Left lung (tissue), 4 donors: ENCODE measurements at regions not wholly inside any gene's neighbourhood (a gene's known extent, or its start where the extent isn't known, plus 50 kb on each side); places are given as distances from the start of the nearest gene placed in this dataset.

Experiments
- ATAC-seq: fragments of 200-7000 bp; cut with Tn5 transposase; one replicate; pipeline ENCODE4 v1.9.1; 2020; ENCODE audit warnings: moderate library complexity
- DNase-seq, 4 donors: peaks; one replicate each; pipeline ENCODE4 v3.0.0-alpha.2; 2013 to 2020
- H3K27ac ChIP-seq, 2 donors: fragments of 200-600 bp; sonication (generic) in 1 of 2; one replicate each; pipeline versions ENCODE4 v1.5.0 to v1.8.0; 2020 to 2021
- H3K27me3 ChIP-seq, 2 donors: fragments of 200-600 bp; sonication (generic) in 1 of 2; one replicate each; pipeline versions ENCODE4 v1.5.0 to v1.8.0; 2020 to 2021
- H3K36me3 ChIP-seq, 2 donors: fragments of 200-600 bp; sonication (generic) in 1 of 2; one replicate each; pipeline versions ENCODE4 v1.5.0 to v1.8.0; 2020 to 2021
- H3K4me1 ChIP-seq, 2 donors: fragments of 200-600 bp; one replicate each; pipeline ENCODE4 v1.8.0; 2021
- H3K4me3 ChIP-seq, 2 donors: fragments of 200-600 bp; sonication (generic) in 1 of 2; one replicate each; pipeline versions ENCODE4 v1.5.0 to v1.8.0; 2020 to 2021; ENCODE audit warnings: mild to moderate bottlenecking in 1 of 2
- H3K9me3 ChIP-seq, 2 donors: fragments of 200-600 bp; sonication (generic) in 1 of 2; one replicate each; pipeline versions ENCODE4 v1.5.0 to v1.8.0; 2020 to 2021
- CTCF ChIP-seq, 2 donors: fragments of 200-600 bp; sonication (generic) in 1 of 2; IDR thresholded peaks; one replicate each; pipeline versions ENCODE4 v1.5.0 to v1.8.0; 2021; ENCODE audit warnings: antibody characterized with exemption in 2 of 2
- intact Hi-C, 2 donors: fragments of 100-400 bp; cut with DNase I; formaldehyde crosslinking; loops; one replicate each; pipeline versions ENCODE4 v1.11.2 to v1.14.2; 2022
- donor health status: DM: no; HTN: yes; CAD: no.
- donor health status: DM: no; HTN: no; CAD: no.

DNA sequence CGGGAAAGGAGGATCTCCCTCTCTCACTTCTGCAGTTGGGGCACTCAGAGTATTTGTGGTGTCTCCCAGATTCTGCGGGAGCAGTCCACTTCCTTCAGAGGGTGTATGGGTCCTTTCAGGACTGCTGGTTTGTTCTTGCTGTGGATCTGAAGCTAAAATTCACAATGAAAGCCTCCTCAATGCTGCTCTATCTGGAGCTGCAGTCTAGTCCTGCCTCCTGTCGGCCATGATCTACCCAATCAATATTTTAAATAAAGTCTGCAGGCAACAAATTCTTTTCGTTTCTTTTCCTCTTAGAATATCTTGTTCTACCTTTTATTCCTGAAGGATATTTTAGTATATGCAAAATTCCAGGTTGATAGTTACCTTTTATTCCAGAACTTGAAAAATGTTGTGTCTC, 226.1 kb upstream of the AR start:
- no peaks in the 10 kb centered on the region for H3K36me3 ChIP-seq
- no peaks in the 10 kb centered on the region for H3K4me1 ChIP-seq
- H3K9me3 ChIP-seq, result peaks cover 0 to 4% of the 10 kb centered on the region in 2 donors
- H3K27me3 ChIP-seq, result no peaks in the 10 kb centered on the region
- ATAC-seq, result no peak
- no peak for DNase-seq
- H3K4me3 ChIP-seq, result no peak overlapping the region
- no peak for TF ChIP-seq CTCF (IDR thresholded peaks at IDR 0.05)
- no peak overlapping the region for H3K27ac ChIP-seq
- intact Hi-C loops, result no loop called here

- Histone ChIP-seq H3K27ac (no peak overlapping the region), H3K36me3 (no peaks in the 10 kb centered on the region), H3K9me3 (no peaks in the 10 kb centered on the region), H3K4me1 (no peaks in the 10 kb centered on the region), H3K4me3 (no peak overlapping the region), H3K27me3 (no peaks in the 10 kb centered on the region)
- intact Hi-C loops, result no loop called here
- no peak for ATAC-seq
- DNase-seq, result no peak
- TF ChIP-seq CTCF (IDR thresholded peaks at IDR 0.05), result no peak
Measured at GRCh38 chrX:67328476-67328875, 215.3 kb upstream of the AR start.

GRCh38 chrX:67334323-67334722, 209.5 kb upstream of the AR start:
- H3K36me3 ChIP-seq, result no peaks in the 10 kb centered on the region
- H3K9me3 ChIP-seq, result no peaks in the 10 kb centered on the region
- H3K27me3 ChIP-seq, result no peaks in the 10 kb centered on the region
- no peak for TF ChIP-seq CTCF (IDR thresholded peaks at IDR 0.05)
- no peak overlapping the region for H3K4me3 ChIP-seq
- intact Hi-C loops, result no loop called here
- no peaks in the 10 kb centered on the region for H3K4me1 ChIP-seq
- no peak overlapping the region for H3K27ac ChIP-seq
- DNase-seq (no peak), ATAC-seq (no peak)

DNA sequence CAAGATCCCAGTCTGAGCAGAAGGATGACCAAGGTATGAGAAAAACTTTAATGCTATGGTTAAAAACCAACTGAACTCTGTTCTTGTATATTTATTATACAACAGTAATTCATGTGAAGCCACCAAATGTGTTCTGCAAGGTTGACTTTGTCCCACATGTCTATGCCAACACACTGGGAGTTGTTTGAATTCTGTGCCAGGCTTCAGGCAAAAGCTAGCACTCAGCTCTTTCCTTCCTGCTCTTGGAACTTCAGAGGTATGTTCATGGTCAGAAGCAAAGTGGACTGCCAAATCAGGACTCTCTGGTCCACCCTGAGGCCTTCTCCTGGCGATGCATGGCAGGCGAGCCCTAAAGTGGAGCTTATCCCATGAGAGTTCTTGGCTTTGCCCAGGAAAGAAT, 205.6 kb upstream of the AR start:
- no peak for TF ChIP-seq CTCF (IDR thresholded peaks at IDR 0.05)
- Histone ChIP-seq H3K4me3 (no peak overlapping the region), H3K9me3 (no peaks in the 10 kb centered on the region), H3K27ac (no peak overlapping the region), H3K27me3 (no peaks in the 10 kb centered on the region), H3K4me1 (no peaks in the 10 kb centered on the region), H3K36me3 (no peaks in the 10 kb centered on the region)
- no peak for DNase-seq
- no peak for ATAC-seq
- intact Hi-C loops, result no loop called here

GRCh38 chrX:67342138-67342537, 201.7 kb upstream of the AR start:
- intact Hi-C loops, result no loop called here
- TF ChIP-seq CTCF (IDR thresholded peaks at IDR 0.05), result no peak
- Histone ChIP-seq H3K27ac (no peak overlapping the region), H3K27me3 (no peaks in the 10 kb centered on the region), H3K4me1 (no peaks in the 10 kb centered on the region), H3K4me3 (no peak overlapping the region), H3K36me3 (no peaks in the 10 kb centered on the region), H3K9me3 (no peaks in the 10 kb centered on the region)
- ATAC-seq, result no peak
- no peak for DNase-seq
